B cell (primary cell): ENCODE measurements at regions not wholly inside any gene's neighbourhood (a gene's known extent, or its start where the extent isn't known, plus 50 kb on each side); places are given as distances from the start of the nearest gene placed in this dataset.

Source experiments
- ATAC-seq: fragments of 200-7000 bp; cut with Tn5 transposase; one replicate; pipeline ENCODE4 v1.10.0; 2021; ENCODE audit warnings: low read depth, mild to moderate bottlenecking, moderate number of reproducible peaks, moderate library complexity
- CTCF ChIA-PET: fragments of 350-600 bp; sonication (Branson Sonifier 250); formaldehyde crosslinking; loops from one replicate; lab custom pipeline; 2021; ENCODE audit warnings: antibody characterized with exemption, inconsistent platforms; lab: Charles Lee
- POLR2A ChIA-PET: fragments of 350-600 bp; sonication (Branson Sonifier 250); formaldehyde crosslinking; loops from one replicate; lab custom pipeline; 2021; ENCODE audit warnings: antibody characterized with exemption; lab: Charles Lee
- DNase-seq: peaks from one replicate; pipeline ENCODE4 v3.0.0; 2013
- H2AFZ ChIP-seq: 2 replicates; pipeline ENCODE4 v1.6.1; 2012; ENCODE audit warnings: mild to moderate bottlenecking, low read depth, low read length; ENCODE audit not compliant: insufficient read depth, poor library complexity, severe bottlenecking
- H3K27ac ChIP-seq, 2 donors: 1 replicate in 1 of 2; 2 replicates in 1 of 2; pipeline ENCODE4 v1.5.1; 2012 to 2013; ENCODE audit warnings: low read length in 2 of 2, mild to moderate bottlenecking in 2 of 2, moderate library complexity in 1 of 2
- H3K27me3 ChIP-seq, 4 experiments: fragments of 200-600 bp in 1 of 4; sonication (generic) in 1 of 4; replicated peaks in 1 of 4; 1 replicate in 2 of 4; 2 replicates in 2 of 4; pipeline versions ENCODE4 v1.6.1 to v1.7.0; 2013 to 2016; ENCODE audit warnings: low read length in 3 of 4, mild to moderate bottlenecking in 2 of 4, mixed read lengths in 1 of 4, moderate library complexity in 1 of 4; ENCODE audit not compliant: insufficient read depth in 4 of 4, control insufficient read depth in 3 of 4; ENCODE audit errors: control extremely low read depth in 1 of 4
- H3K36me3 ChIP-seq, 2 experiments: replicated peaks in 1 of 2; 1 replicate in 1 of 2; 2 replicates in 1 of 2; pipeline versions ENCODE4 v1.6.1 to v1.7.1; 2013; ENCODE audit warnings: low read length in 1 of 2; ENCODE audit not compliant: insufficient read depth in 2 of 2, control insufficient read depth in 1 of 2; ENCODE audit errors: control extremely low read depth in 1 of 2, extremely low read depth in 1 of 2
- H3K4me1 ChIP-seq, 2 donors: fragments of 200-600 bp in 1 of 2; sonication (generic) in 1 of 2; 1 replicate in 1 of 2; 2 replicates in 1 of 2; pipeline versions ENCODE4 v1.5.1 to v1.6.1; 2013 to 2017; ENCODE audit warnings: low read length in 2 of 2; ENCODE audit not compliant: control insufficient read depth in 2 of 2, insufficient read depth in 2 of 2
- H3K4me2 ChIP-seq: replicated peaks from 2 replicates; pipeline ENCODE3; 2012; ENCODE audit warnings: mild to moderate bottlenecking, low read depth, low read length; ENCODE audit not compliant: poor library complexity, severe bottlenecking
- H3K4me3 ChIP-seq, 5 experiments: fragments of 200-600 bp in 1 of 5; sonication (generic) in 1 of 5; 1 replicate in 3 of 5; 2 replicates in 2 of 5; pipeline versions ENCODE4 v1.5.1 to v1.7.0; 2011 to 2016; ENCODE audit warnings: low read length in 4 of 5, mild to moderate bottlenecking in 4 of 5, low read depth in 2 of 5, control low read depth in 1 of 5, moderate library complexity in 1 of 5; ENCODE audit not compliant: insufficient read depth in 1 of 5; ENCODE audit errors: control extremely low read depth in 1 of 5, extremely low read depth in 1 of 5
- H3K79me2 ChIP-seq: fragments of 200-600 bp; sonication (generic); one replicate; pipeline ENCODE4 v1.6.0; 2016; ENCODE audit warnings: low read length; ENCODE audit not compliant: control insufficient read depth, insufficient read depth
- H3K9ac ChIP-seq: fragments of 200-600 bp; sonication (generic); 2 replicates; pipeline ENCODE4 v1.6.1; 2017; ENCODE audit warnings: mild to moderate bottlenecking, low read length, moderate library complexity
- H3K9me3 ChIP-seq, 3 donors: one replicate each; pipeline versions ENCODE4 v1.6.1 to v1.7.1; 2013; ENCODE audit warnings: low read length in 2 of 3; ENCODE audit not compliant: control insufficient read depth in 2 of 3, insufficient read depth in 1 of 3; ENCODE audit errors: control extremely low read depth in 1 of 3
- H4K20me1 ChIP-seq: 2 replicates; pipeline ENCODE4 v1.6.0; 2012; ENCODE audit warnings: mild to moderate bottlenecking, low read length; ENCODE audit not compliant: insufficient read depth, control insufficient read depth, poor library complexity, severe bottlenecking
- H3K27ac Mint-ChIP-seq: one replicate; pipeline ENCODE4 v1.8.0; 2021; ENCODE audit warnings: mixed read lengths
- H3K27me3 Mint-ChIP-seq: one replicate; pipeline ENCODE4 v1.8.0; 2021; ENCODE audit warnings: mixed read lengths
- H3K4me1 Mint-ChIP-seq: one replicate; pipeline ENCODE4 v1.8.0; 2021; ENCODE audit warnings: mixed read lengths
- H3K4me3 Mint-ChIP-seq: one replicate; pipeline ENCODE4 v1.8.0; 2021; ENCODE audit warnings: mixed read lengths
- H3K9me3 Mint-ChIP-seq: one replicate; pipeline ENCODE4 v1.8.0; 2022; ENCODE audit warnings: mixed read lengths; ENCODE audit not compliant: insufficient read depth
- CTCF ChIP-seq: fragments of 200-600 bp; IDR thresholded peaks from one replicate; pipeline ENCODE4 v1.8.0; 2022; ENCODE audit warnings: antibody characterized with exemption, mild to moderate bottlenecking
- EZH2 ChIP-seq: IDR thresholded peaks from 2 replicates; pipeline ENCODE4 v1.6.1; 2012; ENCODE audit warnings: borderline replicate concordance, low read depth, mild to moderate bottlenecking, moderate library complexity, low read length; ENCODE audit not compliant: insufficient read depth, poor library complexity, severe bottlenecking
- WGBS: methylation state at CpG from one replicate; pipeline ENCODE4 v1.1.5; 2013; ENCODE audit warnings: missing lambda C conversion rate; ENCODE audit not compliant: insufficient coverage; 5-methylcytosine and 5-hydroxymethylcytosine counted together
- intact Hi-C: fragments of 100-400 bp; cut with micrococcal nuclease; formaldehyde crosslinking; loops from one replicate; pipeline ENCODE4 v1.10.0; 2022

- no peak overlapping the region for H3K9ac ChIP-seq
- ChIA-PET CTCF (no interaction called here), POLR2A (interaction anchor here (0.6 kb wide), 1 partner anchor 87 kb away, joined by 3 read pairs; no protein-coding TSS in a partner anchor)
- no peak overlapping the region for H3K4me3 ChIP-seq
- intact Hi-C loops: no loop called here
- H3K27ac ChIP-seq: no peak overlapping the region
- Mint-ChIP-seq H3K27ac (no peak overlapping the region), H3K27me3 (peaks cover 3% of the 10 kb centered on the region), H3K9me3 (peaks cover 3% of the 10 kb centered on the region), H3K4me1 (no peaks in the 10 kb centered on the region), H3K4me3 (no peak overlapping the region)
- H4K20me1 ChIP-seq: no peaks in the 10 kb centered on the region
- no peaks in the 10 kb centered on the region for H3K79me2 ChIP-seq
- 50% methylated on average over 1 of the region's 5 CpGs for WGBS
- H3K27me3 ChIP-seq: no peaks in the 10 kb centered on the region
- H3K9me3 ChIP-seq: no peaks in the 10 kb centered on the region
- DNase-seq (no peak), ATAC-seq (no peak)
- H3K36me3 ChIP-seq: no peaks in the 10 kb centered on the region
- no peak for TF ChIP-seq EZH2
- no peak for TF ChIP-seq CTCF
- no peak overlapping the region for H3K4me2 ChIP-seq
- no peak overlapping the region for H2AFZ ChIP-seq
- H3K4me1 ChIP-seq: no peaks in the 10 kb centered on the region
Measured at GRCh38 chr3:157948605-157949383, 157.4 kb downstream of the SHOX2 start.

- ChIA-PET CTCF (no interaction called here), POLR2A (no interaction called here)
- Mint-ChIP-seq H3K27me3 (peaks cover 5% of the 10 kb centered on the region), H3K4me1 (no peaks in the 10 kb centered on the region), H3K27ac (no peak overlapping the region), H3K4me3 (no peak overlapping the region), H3K9me3 (peaks cover 5% of the 10 kb centered on the region)
- Histone ChIP-seq H3K9ac (no peak overlapping the region), H3K79me2 (no peaks in the 10 kb centered on the region), H3K36me3 (no peaks in the 10 kb centered on the region), H3K27ac (no peak overlapping the region), H4K20me1 (no peaks in the 10 kb centered on the region), H3K4me3 (no peak overlapping the region), H3K4me2 (no peak overlapping the region), H3K4me1 (no peaks in the 10 kb centered on the region), H3K27me3 (no peaks in the 10 kb centered on the region), H3K9me3 (no peaks in the 10 kb centered on the region), H2AFZ (no peak overlapping the region)
- intact Hi-C loops: no loop called here
- WGBS: 70% methylated on average over 1 of the region's 4 CpGs
- TF ChIP-seq EZH2 (no peak), CTCF (no peak)
- DNase-seq: no peak
- no peak for ATAC-seq
Measured at GRCh38 chr3:157939166-157939565, 167.1 kb downstream of the SHOX2 start.
